GM23248 (cell line): ENCODE measurements at regions not wholly inside any gene's neighbourhood (a gene's known extent, or its start where the extent isn't known, plus 50 kb on each side); places are given as distances from the start of the nearest gene placed in this dataset.

Experiments used
- DNase-seq: peaks from one replicate; pipeline ENCODE4 v3.0.0-alpha.2; 2015
- H2AFZ ChIP-seq: fragments of 200-600 bp; sonication (generic); 2 replicates; pipeline ENCODE4 v1.6.1; 2016; ENCODE audit warnings: antibody characterized with exemption
- H3F3A ChIP-seq: fragments of 200-600 bp; sonication (generic); 2 replicates; pipeline ENCODE4 v1.6.1; 2016; ENCODE audit warnings: mild to moderate bottlenecking, antibody characterized with exemption, mixed run types; ENCODE audit not compliant: insufficient read depth
- H3K27ac ChIP-seq: fragments of 200-600 bp; sonication (generic); 2 replicates; pipeline ENCODE4 v1.5.1; 2016; ENCODE audit warnings: mild to moderate bottlenecking
- H3K27me3 ChIP-seq: fragments of 200-600 bp; sonication (generic); replicated peaks from 2 replicates; pipeline ENCODE4 v1.6.1; 2016; ENCODE audit warnings: mild to moderate bottlenecking; ENCODE audit not compliant: insufficient read depth
- H3K36me3 ChIP-seq: fragments of 200-600 bp; sonication (generic); 2 replicates; pipeline ENCODE4 v1.6.1; 2016; ENCODE audit warnings: low read depth, mild to moderate bottlenecking
- H3K4me1 ChIP-seq: fragments of 200-600 bp; sonication (generic); 2 replicates; pipeline ENCODE4 v1.6.1; 2016; ENCODE audit warnings: mild to moderate bottlenecking; ENCODE audit not compliant: insufficient read depth
- H3K4me2 ChIP-seq: fragments of 200-600 bp; sonication (generic); one replicate; pipeline ENCODE4 v1.6.1; 2016; ENCODE audit warnings: mild to moderate bottlenecking; ENCODE audit not compliant: unreplicated experiment
- H3K4me3 ChIP-seq: fragments of 200-600 bp; sonication (generic); 2 replicates; pipeline ENCODE4 v1.5.1; 2016; ENCODE audit warnings: mild to moderate bottlenecking
- H3K79me2 ChIP-seq: fragments of 200-600 bp; sonication (generic); 2 replicates; pipeline ENCODE4 v1.6.1; 2016; ENCODE audit warnings: mild to moderate bottlenecking; ENCODE audit not compliant: insufficient read depth
- H3K9ac ChIP-seq: fragments of 200-600 bp; sonication (generic); 2 replicates; pipeline ENCODE4 v1.6.1; 2016; ENCODE audit warnings: mild to moderate bottlenecking
- H3K9me2 ChIP-seq: fragments of 200-600 bp; sonication (generic); 2 replicates; pipeline ENCODE4 v1.6.1; 2016; ENCODE audit warnings: mixed run types, mild to moderate bottlenecking, moderate library complexity; ENCODE audit not compliant: insufficient read depth
- H3K9me3 ChIP-seq: fragments of 200-600 bp; sonication (generic); one replicate; pipeline ENCODE4 v1.6.1; 2017; ENCODE audit warnings: low read depth
- H4K20me1 ChIP-seq: fragments of 200-600 bp; sonication (generic); 2 replicates; pipeline ENCODE4 v1.6.0; 2016; ENCODE audit not compliant: insufficient read depth
- EZH2 ChIP-seq: fragments of 200-600 bp; sonication (generic); IDR thresholded peaks from 2 replicates; pipeline ENCODE4 v1.6.1; 2018; ENCODE audit warnings: antibody characterized with exemption, mild to moderate bottlenecking; ENCODE audit not compliant: insufficient read depth, poor library complexity, severe bottlenecking
- EZH2phosphoT487 ChIP-seq: fragments of 200-600 bp; sonication (generic); IDR thresholded peaks from 2 replicates; pipeline ENCODE4 v1.6.1; 2018; ENCODE audit warnings: antibody characterized with exemption, moderate library complexity, mild to moderate bottlenecking, low read depth; ENCODE audit not compliant: insufficient read depth
- WGBS, 2 experiments: methylation state at CpG; one replicate each; pipeline ENCODE4 v1.1.6; 2015 to 2017; ENCODE audit warnings: low lambda C conversion rate in 2 of 2, low coverage in 1 of 2; ENCODE audit errors: missing lambda C conversion rate in 2 of 2; 5-methylcytosine and 5-hydroxymethylcytosine counted together
- in situ Hi-C: fragments of 300-500 bp; cut with MboI; formaldehyde crosslinking; loops from 2 replicates; pipeline ENCODE4 v1.15.0; 2020

DNA sequence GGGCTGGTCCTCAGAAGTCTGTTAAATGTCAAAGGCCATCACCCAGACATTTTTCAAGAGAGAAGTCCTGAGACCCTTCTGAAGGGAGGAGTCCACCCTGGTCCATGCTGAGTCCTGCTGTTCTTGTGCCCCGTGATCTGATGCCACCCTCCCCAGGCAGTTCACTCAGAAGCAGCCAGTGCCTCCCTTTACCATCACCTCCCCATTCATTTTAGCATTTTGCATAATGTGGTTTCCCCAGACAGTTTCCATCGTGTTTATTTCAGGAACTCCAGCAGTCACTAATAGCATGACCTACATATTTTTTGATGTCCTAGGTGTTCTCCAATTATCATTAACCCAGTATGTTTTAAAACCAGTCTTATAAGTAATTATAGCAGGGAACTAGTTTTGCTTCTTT, 353.0 kb upstream of the CDH5 start:
- Histone ChIP-seq H3K27me3 (no peaks in the 10 kb centered on the region), H3K9me3 (no peaks in the 10 kb centered on the region), H3K9ac (no peak overlapping the region), H3K27ac (no peak overlapping the region), H3K9me2 (no peaks in the 10 kb centered on the region), H3K4me2 (no peak overlapping the region), H3K79me2 (no peaks in the 10 kb centered on the region), H3F3A (no peaks in the 10 kb centered on the region), H3K4me3 (no peak overlapping the region), H3K36me3 (no peaks in the 10 kb centered on the region), H4K20me1 (no peaks in the 10 kb centered on the region), H3K4me1 (no peaks in the 10 kb centered on the region), H2AFZ (no peak overlapping the region)
- no peak for TF ChIP-seq EZH2phosphoT487
- no peak for TF ChIP-seq EZH2
- WGBS, 2 experiments: 85 to 89% methylated on average over 2 of the region's 2 CpGs
- no peak for DNase-seq
- in situ Hi-C loops: no loop called here

DNA sequence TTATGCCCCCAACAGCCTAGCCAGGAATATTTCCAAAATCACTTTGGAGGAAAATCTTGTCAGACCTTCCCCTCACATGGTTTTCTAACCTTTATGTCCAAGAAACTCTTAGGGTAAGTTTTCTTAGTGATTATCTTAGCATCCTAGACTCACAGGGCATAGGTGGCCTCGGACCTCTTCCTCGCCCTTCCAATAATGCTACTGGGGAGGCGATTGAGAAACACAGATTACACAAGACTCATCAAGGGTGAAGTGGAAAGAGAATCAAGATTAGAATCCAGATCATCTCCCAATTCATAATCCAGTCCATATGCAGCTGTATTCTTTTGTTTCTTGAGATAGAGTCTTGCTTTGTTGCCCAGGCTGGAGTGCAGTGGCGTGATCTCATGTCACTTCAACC, 358.4 kb upstream of the CDH5 start:
- H3K4me1 ChIP-seq: peaks cover 17% of the 10 kb centered on the region
- no peaks in the 10 kb centered on the region for H3K36me3 ChIP-seq
- no peak overlapping the region for H2AFZ ChIP-seq
- no peaks in the 10 kb centered on the region for H4K20me1 ChIP-seq
- peak overlapping the region; percentile 22; the same call in 1 of the 2 replicates for H3K9ac ChIP-seq
- H3K9me3 ChIP-seq: no peaks in the 10 kb centered on the region
- H3K4me3 ChIP-seq: no peak overlapping the region
- peak overlapping the region; percentile 45 for H3K27ac ChIP-seq
- no peak overlapping the region for H3K4me2 ChIP-seq
- H3F3A ChIP-seq: 0 out of 2 replicates have a peak, but pooled peaks cover 4% of the 10 kb centered on the region
- no peaks in the 10 kb centered on the region for H3K9me2 ChIP-seq
- no peaks in the 10 kb centered on the region for H3K79me2 ChIP-seq
- H3K27me3 ChIP-seq: no peaks in the 10 kb centered on the region
- in situ Hi-C loops: no loop called here
- WGBS, 2 experiments: 83 to 87% methylated on average over 4 of the region's 4 CpGs
- peak; percentile 9 for DNase-seq
- TF ChIP-seq EZH2: no peak
- no peak for TF ChIP-seq EZH2phosphoT487

DNA sequence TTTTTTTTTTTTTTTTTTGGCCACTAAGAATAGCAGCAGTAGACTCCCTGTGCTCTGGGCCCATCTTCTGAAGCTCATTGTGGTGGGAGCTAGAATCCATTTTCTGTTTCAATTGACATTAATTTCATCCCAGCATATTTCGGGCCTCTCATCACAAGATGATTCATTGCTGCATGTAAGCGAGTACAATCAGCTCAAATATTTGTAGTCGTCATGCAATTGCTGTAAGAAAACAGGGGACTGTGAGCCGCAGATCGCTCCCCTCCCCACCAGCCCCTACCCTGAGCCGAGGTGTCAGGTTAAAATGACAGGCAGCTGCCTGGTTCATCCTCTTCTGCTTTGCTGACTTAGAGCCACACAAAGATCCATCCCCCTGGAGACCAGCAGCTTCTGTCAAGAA, 358.8 kb upstream of the CDH5 start:
- Histone ChIP-seq H3F3A (0 out of 2 replicates have a peak, but pooled peaks cover 8% of the 10 kb centered on the region), H3K4me1 (peaks cover 21% of the 10 kb centered on the region), H3K4me2 (no peak overlapping the region), H4K20me1 (no peaks in the 10 kb centered on the region), H3K9ac (peak overlapping the region; percentile 22; the same call in 1 of the 2 replicates), H2AFZ (no peak overlapping the region), H3K27ac (peak overlapping the region; percentile 45), H3K4me3 (no peak overlapping the region), H3K9me2 (no peaks in the 10 kb centered on the region), H3K79me2 (no peaks in the 10 kb centered on the region), H3K36me3 (no peaks in the 10 kb centered on the region), H3K9me3 (no peaks in the 10 kb centered on the region), H3K27me3 (no peaks in the 10 kb centered on the region)
- DNase-seq: peak; percentile 83
- in situ Hi-C loops: no loop called here
- WGBS, 2 experiments: 43 to 46% methylated on average over 6 of the region's 6 CpGs
- TF ChIP-seq EZH2: no peak
- no peak for TF ChIP-seq EZH2phosphoT487

DNA sequence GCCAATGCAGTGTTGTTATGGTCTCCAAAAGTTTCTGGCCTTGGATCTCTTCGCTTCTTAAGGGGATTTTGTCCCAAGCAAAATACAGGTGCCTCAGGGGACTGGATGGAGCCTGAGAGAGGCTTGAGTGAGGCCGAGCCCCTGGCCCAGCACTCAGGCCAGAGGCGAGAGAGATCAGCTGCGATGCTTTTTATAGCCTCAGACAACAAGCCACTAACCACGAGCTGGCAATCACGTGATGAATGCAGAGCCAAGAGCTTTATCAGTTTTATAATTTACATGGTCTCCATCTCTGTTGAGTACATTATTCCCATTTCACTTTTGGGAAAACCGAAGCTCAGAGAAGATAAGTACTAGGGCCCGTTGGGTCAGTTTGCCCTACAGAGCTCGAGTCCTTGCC, 360.0 kb upstream of the CDH5 start:
- Histone ChIP-seq H3K9me2 (no peaks in the 10 kb centered on the region), H3K4me2 (no peak overlapping the region), H3K4me3 (no peak overlapping the region), H3K9ac (no peak overlapping the region), H3K27ac (no peak overlapping the region), H3K79me2 (no peaks in the 10 kb centered on the region), H2AFZ (no peak overlapping the region), H3K36me3 (no peaks in the 10 kb centered on the region), H3F3A (peaks cover 16% of the 10 kb centered on the region; the same call in 1 of the 2 replicates), H3K9me3 (no peaks in the 10 kb centered on the region), H3K4me1 (peaks cover 26% of the 10 kb centered on the region), H3K27me3 (no peaks in the 10 kb centered on the region), H4K20me1 (no peaks in the 10 kb centered on the region)
- TF ChIP-seq EZH2phosphoT487 (no peak), EZH2 (no peak)
- in situ Hi-C loops: no loop called here
- WGBS, 2 experiments: 87 to 89% methylated on average over 9 of the region's 9 CpGs
- DNase-seq: no peak

DNA sequence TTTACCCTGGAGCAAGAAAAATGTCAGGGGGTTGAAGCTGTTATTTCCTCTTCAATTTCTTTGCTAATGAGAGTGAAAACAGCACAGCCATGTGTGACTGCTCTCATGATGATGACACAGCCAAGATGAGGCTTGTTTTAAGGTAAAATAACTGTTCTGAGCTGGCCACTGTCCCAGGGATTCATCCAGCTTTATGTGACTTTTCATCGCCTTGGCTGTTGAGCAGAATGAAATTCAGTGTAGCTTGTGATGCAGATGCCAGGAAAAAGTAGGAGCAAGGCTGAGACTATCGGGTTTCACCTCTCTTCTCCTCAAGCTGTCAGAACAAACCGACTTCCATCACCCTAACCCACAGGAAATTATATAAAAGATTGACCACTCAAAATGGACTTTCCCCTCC, 361.8 kb upstream of the CDH5 start:
- no peaks in the 10 kb centered on the region for H3K9me3 ChIP-seq
- no peaks in the 10 kb centered on the region for H3K36me3 ChIP-seq
- H3K4me1 ChIP-seq: peaks cover 26% of the 10 kb centered on the region
- H2AFZ ChIP-seq: no peak overlapping the region
- WGBS, 2 experiments: 87 to 93% methylated on average over 3 of the region's 3 CpGs
- no peak overlapping the region for H3K4me3 ChIP-seq
- DNase-seq: peak; percentile 41
- H3K79me2 ChIP-seq: no peaks in the 10 kb centered on the region
- TF ChIP-seq EZH2phosphoT487: no peak
- no peak for TF ChIP-seq EZH2
- no peaks in the 10 kb centered on the region for H4K20me1 ChIP-seq
- no peaks in the 10 kb centered on the region for H3K9me2 ChIP-seq
- in situ Hi-C loops: no loop called here
- no peak overlapping the region for H3K9ac ChIP-seq
- H3K27me3 ChIP-seq: no peaks in the 10 kb centered on the region
- peaks cover 16% of the 10 kb centered on the region; the same call in 1 of the 2 replicates for H3F3A ChIP-seq
- no peak overlapping the region for H3K27ac ChIP-seq
- H3K4me2 ChIP-seq: no peak overlapping the region
